ENCODE measurements at regions not wholly inside any gene's neighbourhood (a gene's known extent, or its start where the extent isn't known, plus 50 kb on each side); places are given as distances from the start of the nearest gene placed in this dataset.
"Not testable (repeated sequence)": the region's sequence is repeated elsewhere in the genome, so short reads cannot be mapped to it uniquely, and the experiment has no call there.

DNA sequence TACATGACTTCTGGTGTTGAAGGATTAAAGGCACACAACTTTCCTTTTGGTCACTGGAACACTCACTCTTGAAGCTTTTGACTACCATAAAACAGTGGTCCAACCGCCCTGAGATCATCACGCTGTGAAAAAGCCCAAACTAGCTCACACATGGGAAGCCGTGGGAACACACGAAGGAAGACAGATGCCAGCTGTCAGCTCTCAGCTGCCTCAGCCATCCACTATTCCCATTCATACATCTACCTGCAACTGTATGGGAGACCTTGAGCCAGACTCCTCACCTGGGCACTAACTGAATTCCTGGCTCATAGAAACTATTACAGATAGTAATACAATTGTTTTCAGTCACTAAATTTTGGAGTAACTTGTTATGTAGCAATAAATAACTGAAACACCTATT, 246.1 kb downstream of the MSX2 start:
- no peak overlapping the region for H3K4me3 ChIP-seq (ENCODE audit: low read depth, low read length)
- TF ChIP-seq, protein P1, sequence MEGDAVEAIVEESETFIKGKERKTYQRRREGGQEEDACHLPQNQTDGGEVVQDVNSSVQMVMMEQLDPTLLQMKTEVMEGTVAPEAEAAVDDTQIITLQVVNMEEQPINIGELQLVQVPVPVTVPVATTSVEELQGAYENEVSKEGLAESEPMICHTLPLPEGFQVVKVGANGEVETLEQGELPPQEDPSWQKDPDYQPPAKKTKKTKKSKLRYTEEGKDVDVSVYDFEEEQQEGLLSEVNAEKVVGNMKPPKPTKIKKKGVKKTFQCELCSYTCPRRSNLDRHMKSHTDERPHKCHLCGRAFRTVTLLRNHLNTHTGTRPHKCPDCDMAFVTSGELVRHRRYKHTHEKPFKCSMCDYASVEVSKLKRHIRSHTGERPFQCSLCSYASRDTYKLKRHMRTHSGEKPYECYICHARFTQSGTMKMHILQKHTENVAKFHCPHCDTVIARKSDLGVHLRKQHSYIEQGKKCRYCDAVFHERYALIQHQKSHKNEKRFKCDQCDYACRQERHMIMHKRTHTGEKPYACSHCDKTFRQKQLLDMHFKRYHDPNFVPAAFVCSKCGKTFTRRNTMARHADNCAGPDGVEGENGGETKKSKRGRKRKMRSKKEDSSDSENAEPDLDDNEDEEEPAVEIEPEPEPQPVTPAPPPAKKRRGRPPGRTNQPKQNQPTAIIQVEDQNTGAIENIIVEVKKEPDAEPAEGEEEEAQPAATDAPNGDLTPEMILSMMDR (IDR thresholded peaks at IDR 0.05; ENCODE audit: insufficient read depth, low read depth, low read length, missing control alignments), result no peak
- no peak for DNase-seq (ENCODE audit: low read depth)

DNA sequence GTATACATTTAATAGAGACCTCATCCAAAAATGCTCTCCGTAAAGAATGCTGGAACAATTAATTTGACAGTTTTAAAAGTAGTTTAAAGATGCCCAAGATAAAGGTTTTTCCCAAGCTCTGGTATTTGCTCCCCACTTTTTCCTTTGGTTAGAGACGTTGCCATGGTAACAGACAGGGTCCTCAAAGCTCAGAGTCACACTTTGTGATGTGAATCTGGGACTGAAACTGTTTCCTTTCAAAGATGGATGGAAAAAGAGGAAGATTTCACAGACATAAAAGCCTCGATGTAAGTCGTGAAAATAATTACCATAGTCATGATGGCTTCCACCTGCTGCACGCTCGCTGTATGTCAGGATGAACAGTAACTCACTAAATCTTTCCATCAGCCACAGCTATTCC, 229.5 kb downstream of the MSX2 start:
- DNase-seq (ENCODE audit: low read depth), result no peak
- H3K4me3 ChIP-seq (ENCODE audit: low read depth, low read length), result no peak overlapping the region
- TF ChIP-seq, protein P1 (IDR thresholded peaks at IDR 0.05; ENCODE audit: insufficient read depth, low read depth, low read length, missing control alignments), result no peak

DNA sequence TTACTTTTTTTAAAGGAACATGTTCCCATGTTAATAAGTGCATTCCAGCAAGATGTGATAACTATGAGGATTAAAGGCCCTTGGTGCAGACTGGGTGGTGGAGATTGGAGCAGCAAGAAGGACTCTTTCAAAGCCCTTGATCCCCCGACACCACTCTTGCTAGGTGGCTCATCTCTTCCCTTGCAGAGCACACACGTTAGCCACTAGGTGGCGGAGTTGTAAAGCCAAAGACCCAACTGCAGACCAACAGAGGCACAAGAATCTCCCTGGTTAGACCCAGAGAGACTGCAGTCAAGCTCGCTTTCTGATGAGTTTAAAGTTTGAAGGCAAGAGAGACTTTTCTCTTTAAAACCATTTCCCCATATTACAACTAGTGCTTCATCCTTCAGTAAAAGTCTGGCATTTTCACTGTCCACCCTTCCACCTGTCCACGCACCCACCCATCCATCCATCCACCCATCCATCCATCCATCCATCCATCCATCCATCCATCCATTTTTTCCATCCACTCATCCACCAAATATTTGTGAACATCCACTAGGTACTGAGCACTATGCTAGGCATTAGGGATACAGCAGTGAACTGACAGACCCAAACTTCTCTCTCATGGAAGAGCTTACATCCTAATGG, 226.9 kb downstream of the MSX2 start:
- peak; percentile 75 for DNase-seq (ENCODE audit: low read depth)
- TF ChIP-seq, protein P1 (IDR thresholded peaks at IDR 0.05; ENCODE audit: insufficient read depth, low read depth, low read length, missing control alignments), result peak; percentile 88
- H3K4me3 ChIP-seq (ENCODE audit: low read depth, low read length), result no peak overlapping the region

DNA sequence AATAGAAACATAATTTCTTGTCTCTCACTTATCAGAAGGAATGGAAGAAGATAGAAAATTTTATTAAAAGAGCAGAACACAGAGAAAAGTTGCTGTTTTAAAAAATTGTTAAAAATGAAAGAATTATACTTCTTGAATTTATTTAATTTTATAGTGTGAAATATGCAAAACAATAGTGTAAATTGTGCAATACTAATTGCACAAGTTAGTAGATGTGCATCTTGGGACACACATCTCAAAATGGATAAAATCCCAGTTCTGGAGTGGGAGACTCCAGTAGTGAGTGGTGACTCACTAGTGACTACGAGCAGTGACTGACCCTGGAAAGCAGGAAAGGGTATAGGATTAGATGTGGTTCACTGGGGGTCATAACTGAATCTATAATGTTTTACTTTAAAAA, 223.2 kb downstream of the MSX2 start:
- no peak overlapping the region for H3K4me3 ChIP-seq (ENCODE audit: low read depth, low read length)
- TF ChIP-seq, protein P1 (IDR thresholded peaks at IDR 0.05; ENCODE audit: insufficient read depth, low read depth, low read length, missing control alignments), result no peak
- no peak for DNase-seq (ENCODE audit: low read depth)

DNA sequence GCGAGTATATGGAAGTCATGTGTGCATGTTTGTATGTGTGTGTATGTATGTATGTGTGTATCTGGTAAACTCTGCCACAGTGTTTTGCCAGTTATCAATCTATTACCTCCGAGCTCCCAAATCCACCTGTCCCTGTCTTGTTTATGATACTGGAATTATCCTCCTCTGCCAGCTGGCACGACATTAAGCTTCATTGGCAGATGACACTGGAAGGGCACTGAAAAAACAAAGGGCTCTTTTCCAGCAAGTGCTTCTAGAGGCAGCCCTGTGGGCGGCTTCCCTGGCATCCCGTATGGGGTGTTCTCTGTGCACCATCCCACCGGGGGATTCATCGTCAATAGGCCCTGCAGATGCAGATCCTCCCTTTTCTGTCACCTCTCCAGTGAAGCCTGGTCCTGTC, 221.5 kb downstream of the MSX2 start:
- TF ChIP-seq, protein P1 (IDR thresholded peaks at IDR 0.05; ENCODE audit: insufficient read depth, low read depth, low read length, missing control alignments), result no peak
- DNase-seq (ENCODE audit: low read depth), result no peak
- no peak overlapping the region for H3K4me3 ChIP-seq (ENCODE audit: low read depth, low read length)

DNA sequence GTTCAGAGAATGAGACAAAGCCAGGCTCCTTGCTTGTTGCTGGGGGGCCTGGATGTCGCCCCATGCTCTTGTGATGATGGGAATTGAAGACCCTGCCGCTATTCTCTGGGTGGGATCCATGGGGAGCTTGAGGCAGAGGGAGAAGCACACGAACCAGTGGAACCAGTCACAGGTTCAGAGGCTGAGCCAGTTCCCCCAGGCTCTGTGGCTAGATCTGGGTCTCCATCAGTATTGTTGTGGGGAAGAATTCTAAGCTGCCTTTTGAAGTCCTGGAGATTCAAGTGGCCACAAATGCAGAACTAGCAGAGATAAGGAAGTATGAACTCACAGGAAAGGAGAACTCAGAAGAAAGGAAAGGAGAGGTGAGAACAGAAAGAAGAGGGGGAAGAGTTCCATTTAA, 219.4 kb downstream of the MSX2 start:
- H3K4me3 ChIP-seq (ENCODE audit: low read depth, low read length), result no peak overlapping the region
- DNase-seq (ENCODE audit: low read depth), result no peak
- TF ChIP-seq, protein P1 (IDR thresholded peaks at IDR 0.05; ENCODE audit: insufficient read depth, low read depth, low read length, missing control alignments), result no peak

DNA sequence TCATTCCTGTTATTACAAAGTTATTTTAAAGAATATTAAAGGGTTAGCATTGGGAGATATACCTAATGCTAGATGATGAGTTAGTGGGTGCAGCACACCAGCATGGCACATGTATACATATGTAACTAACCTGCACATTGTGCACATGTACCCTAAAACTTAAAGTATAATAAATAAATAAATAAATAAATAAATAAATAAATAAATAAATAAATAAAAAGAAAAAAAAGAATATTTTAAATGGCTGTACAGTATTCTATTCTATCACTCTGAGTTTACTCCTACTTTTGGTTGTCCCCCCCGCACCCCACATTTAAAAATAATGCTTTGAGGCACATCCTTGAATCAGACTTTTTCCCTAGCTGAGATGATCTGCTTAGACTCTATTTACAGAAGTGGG, 218.6 kb downstream of the MSX2 start:
- not testable (repeated sequence) for H3K4me3 ChIP-seq (ENCODE audit: low read depth, low read length); DNase-seq (ENCODE audit: low read depth)

Data from GM12865 (cell line).